GM23338 (cell line): ENCODE measurements at regions not wholly inside any gene's neighbourhood (a gene's known extent, or its start where the extent isn't known, plus 50 kb on each side); places are given as distances from the start of the nearest gene placed in this dataset.

Experiments used
- ATAC-seq: fragments of 200-7000 bp; cut with Tn5 transposase; 3 replicates; pipeline ENCODE4 v1.9.1; 2020
- DNase-seq: peaks from one replicate; pipeline ENCODE4 v3.0.0-alpha.2; 2015; ENCODE audit warnings: low spot score
- H2AFZ ChIP-seq: fragments of 200-600 bp; sonication (generic); 2 replicates; pipeline ENCODE4 v1.8.0; 2016; ENCODE audit warnings: antibody characterized with exemption, mild to moderate bottlenecking, moderate library complexity
- H3F3A ChIP-seq: fragments of 200-600 bp; sonication (generic); replicated peaks from 2 replicates; pipeline ENCODE4 v1.8.0; 2017; ENCODE audit warnings: antibody characterized with exemption, mixed run types, low read depth
- H3K27ac ChIP-seq: fragments of 200-600 bp; sonication (generic); 2 replicates; pipeline ENCODE4 v1.6.1; 2016; ENCODE audit warnings: low read depth
- H3K27me3 ChIP-seq: fragments of 200-600 bp; sonication (generic); 2 replicates; pipeline ENCODE4 v1.8.0; 2016; ENCODE audit warnings: mild to moderate bottlenecking, mixed run types, moderate library complexity; ENCODE audit not compliant: insufficient read depth
- H3K36me3 ChIP-seq: fragments of 200-600 bp; sonication (generic); 2 replicates; pipeline ENCODE4 v1.8.0; 2016; ENCODE audit warnings: mild to moderate bottlenecking; ENCODE audit not compliant: insufficient read depth
- H3K4me1 ChIP-seq: fragments of 200-600 bp; sonication (generic); 2 replicates; pipeline ENCODE4 v1.8.0; 2016; ENCODE audit warnings: mild to moderate bottlenecking, moderate library complexity; ENCODE audit not compliant: insufficient read depth
- H3K4me2 ChIP-seq: fragments of 200-600 bp; sonication (generic); 2 replicates; pipeline ENCODE4 v1.7.1; 2017; ENCODE audit warnings: mixed run types
- H3K4me3 ChIP-seq: fragments of 200-600 bp; sonication (generic); 2 replicates; pipeline ENCODE4 v1.6.1; 2016; ENCODE audit warnings: mixed run types
- H3K79me2 ChIP-seq: fragments of 200-600 bp; sonication (generic); replicated peaks from 2 replicates; pipeline ENCODE4 v1.8.0; 2017; ENCODE audit warnings: mild to moderate bottlenecking; ENCODE audit not compliant: insufficient read depth
- H3K9me2 ChIP-seq: fragments of 200-600 bp; sonication (generic); 2 replicates; pipeline ENCODE4 v1.8.0; 2017; ENCODE audit not compliant: insufficient read depth
- H4K20me1 ChIP-seq: fragments of 200-600 bp; sonication (generic); replicated peaks from 2 replicates; pipeline ENCODE4 v1.8.0; 2017; ENCODE audit warnings: mild to moderate bottlenecking; ENCODE audit not compliant: insufficient read depth
- H3K27ac Mint-ChIP-seq: 2 replicates; pipeline ENCODE4 v1.8.0; 2020; ENCODE audit warnings: inconsistent platforms, mild to moderate bottlenecking, moderate library complexity, mixed read lengths
- H3K27me3 Mint-ChIP-seq: 3 replicates; pipeline ENCODE4 v1.8.0; 2022; ENCODE audit warnings: low read depth, mild to moderate bottlenecking, moderate library complexity, mixed read lengths, inconsistent platforms; ENCODE audit not compliant: insufficient read depth, poor library complexity
- H3K36me3 Mint-ChIP-seq: 3 replicates; pipeline ENCODE4 v1.8.0; 2021; ENCODE audit warnings: low read depth, mild to moderate bottlenecking, inconsistent platforms, moderate library complexity, mixed read lengths
- H3K4me1 Mint-ChIP-seq: 3 replicates; pipeline ENCODE4 v1.8.0; 2020; ENCODE audit warnings: mild to moderate bottlenecking, inconsistent platforms, mixed read lengths
- H3K4me3 Mint-ChIP-seq: 3 replicates; pipeline ENCODE4 v1.8.0; 2021; ENCODE audit warnings: moderate library complexity, mild to moderate bottlenecking, inconsistent platforms, mixed read lengths
- H3K9me3 Mint-ChIP-seq: 3 replicates; pipeline ENCODE4 v1.8.0; 2020; ENCODE audit warnings: moderate library complexity, mild to moderate bottlenecking, inconsistent platforms, mixed read lengths
- CREB1 ChIP-seq: fragments of 250-450 bp; sonication (Bioruptor Pico); IDR thresholded peaks from 2 replicates; pipeline ENCODE4 v1.5.0; 2020; ENCODE audit warnings: low read depth, mild to moderate bottlenecking, moderate library complexity
- EZH2 ChIP-seq: fragments of 200-600 bp; sonication (generic); IDR thresholded peaks from one replicate; pipeline ENCODE4 v1.8.0; 2017; ENCODE audit warnings: antibody characterized with exemption, mild to moderate bottlenecking, low read depth; ENCODE audit not compliant: unreplicated experiment
- EZH2phosphoT487 ChIP-seq: fragments of 200-600 bp; sonication (generic); IDR thresholded peaks from one replicate; pipeline ENCODE4 v1.8.1; 2018; ENCODE audit warnings: antibody characterized with exemption; ENCODE audit not compliant: unreplicated experiment
- JUNB ChIP-seq: IDR thresholded peaks from one replicate; pipeline ENCODE4 v1.6.1; 2016; ENCODE audit warnings: antibody characterized with exemption; ENCODE audit not compliant: unreplicated experiment
- NANOG ChIP-seq: IDR thresholded peaks from 2 replicates; pipeline ENCODE4 v1.6.1; 2016; ENCODE audit warnings: antibody characterized with exemption, borderline replicate concordance
- POLR2AphosphoS5 ChIP-seq: IDR thresholded peaks from 2 replicates; pipeline ENCODE4 v1.6.1; 2016; ENCODE audit warnings: antibody characterized with exemption, low read depth
- STAT1 ChIP-seq: IDR thresholded peaks from one replicate; pipeline ENCODE4 v1.6.1; 2016; ENCODE audit warnings: antibody characterized with exemption; ENCODE audit not compliant: unreplicated experiment
- ZNF114 ChIP-seq: fragments of 250-450 bp; sonication (Bioruptor Pico); IDR thresholded peaks from 2 replicates; pipeline ENCODE4 v1.5.0; 2020; ENCODE audit warnings: mild to moderate bottlenecking, moderate library complexity
- ZNF331 ChIP-seq: fragments of 250-450 bp; sonication (Bioruptor Pico); IDR thresholded peaks from 2 replicates; pipeline ENCODE4 v1.5.0; 2020; ENCODE audit warnings: low read depth, mild to moderate bottlenecking, moderate library complexity
- TF ChIP-seq, protein P1 (sequence below), 2 experiments: fragments of 200-600 bp in 1 of 2; sonication (generic) in 1 of 2; conservative IDR thresholded peaks; 2 replicates each; pipeline versions ENCODE4 v1.5.1 to v1.6.1; 2016 to 2017; ENCODE audit warnings: antibody characterized with exemption in 2 of 2, low read depth in 2 of 2, mild to moderate bottlenecking in 2 of 2, moderate library complexity in 1 of 2
- TF ChIP-seq, protein P2 (sequence below): IDR thresholded peaks from 2 replicates; pipeline ENCODE4 v1.6.1; 2016; ENCODE audit warnings: antibody characterized with exemption
- TF ChIP-seq, protein P3 (sequence below): fragments of 250-450 bp; sonication (Bioruptor Pico); IDR thresholded peaks from 2 replicates; pipeline ENCODE4 v1.5.0; 2020; ENCODE audit warnings: mild to moderate bottlenecking, moderate library complexity

DNA sequence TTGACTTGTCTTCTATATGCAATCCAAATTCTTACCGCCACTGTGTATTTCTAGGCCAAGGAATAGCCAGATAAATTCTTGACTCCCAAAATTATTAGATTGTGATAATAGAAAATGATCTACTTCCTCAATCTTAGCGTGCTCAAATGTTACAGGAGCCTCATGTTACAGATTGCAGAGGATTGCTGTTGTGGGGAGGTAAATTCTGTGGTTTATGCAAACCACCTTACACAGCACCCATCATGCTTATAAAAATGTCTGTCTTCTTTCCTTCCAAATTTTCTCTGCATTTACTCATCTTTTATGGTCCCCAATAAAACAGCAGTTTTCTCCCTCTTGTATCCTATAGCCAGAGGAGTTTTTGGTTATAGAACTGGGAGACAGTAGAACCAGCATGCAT is 420.2 kb upstream of the ROBO1 start (continued):
- TF ChIP-seq EZH2phosphoT487, result no peak
- no peak for TF ChIP-seq JUNB
- no peak for TF ChIP-seq POLR2AphosphoS5
- no peak for TF ChIP-seq NANOG
- no peak for TF ChIP-seq STAT1
- TF ChIP-seq, protein P1, sequence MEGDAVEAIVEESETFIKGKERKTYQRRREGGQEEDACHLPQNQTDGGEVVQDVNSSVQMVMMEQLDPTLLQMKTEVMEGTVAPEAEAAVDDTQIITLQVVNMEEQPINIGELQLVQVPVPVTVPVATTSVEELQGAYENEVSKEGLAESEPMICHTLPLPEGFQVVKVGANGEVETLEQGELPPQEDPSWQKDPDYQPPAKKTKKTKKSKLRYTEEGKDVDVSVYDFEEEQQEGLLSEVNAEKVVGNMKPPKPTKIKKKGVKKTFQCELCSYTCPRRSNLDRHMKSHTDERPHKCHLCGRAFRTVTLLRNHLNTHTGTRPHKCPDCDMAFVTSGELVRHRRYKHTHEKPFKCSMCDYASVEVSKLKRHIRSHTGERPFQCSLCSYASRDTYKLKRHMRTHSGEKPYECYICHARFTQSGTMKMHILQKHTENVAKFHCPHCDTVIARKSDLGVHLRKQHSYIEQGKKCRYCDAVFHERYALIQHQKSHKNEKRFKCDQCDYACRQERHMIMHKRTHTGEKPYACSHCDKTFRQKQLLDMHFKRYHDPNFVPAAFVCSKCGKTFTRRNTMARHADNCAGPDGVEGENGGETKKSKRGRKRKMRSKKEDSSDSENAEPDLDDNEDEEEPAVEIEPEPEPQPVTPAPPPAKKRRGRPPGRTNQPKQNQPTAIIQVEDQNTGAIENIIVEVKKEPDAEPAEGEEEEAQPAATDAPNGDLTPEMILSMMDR (conservative IDR thresholded peaks at IDR 0.05; ENCODE audit: low read depth in 2 of 2), result no peak

DNA sequence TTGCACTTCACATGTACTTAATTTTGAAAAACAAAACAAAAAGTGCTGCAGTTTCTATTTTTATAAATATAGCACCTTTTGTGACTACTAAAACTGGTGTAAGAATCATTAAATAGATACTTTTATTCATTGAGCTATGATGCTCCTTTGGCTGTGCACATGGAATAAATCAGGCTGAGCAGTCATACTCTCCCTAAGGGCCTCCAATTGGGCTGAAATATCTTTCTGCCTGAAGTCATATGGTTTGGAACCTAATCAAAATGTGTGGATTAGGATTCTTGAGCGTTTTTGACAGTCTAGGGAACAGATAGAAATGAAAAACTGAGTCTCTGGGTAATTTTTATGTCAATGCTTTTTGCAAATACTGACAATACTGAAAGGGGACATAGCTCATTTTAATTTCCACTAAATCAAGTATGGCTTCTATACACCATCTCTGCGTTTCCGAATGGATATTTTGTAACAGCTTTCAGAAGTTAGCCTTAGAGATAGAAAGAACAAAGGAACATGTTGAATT is 392.2 kb upstream of the ROBO1 start:
- H4K20me1 ChIP-seq, result no peaks in the 10 kb centered on the region
- H3K36me3 Mint-ChIP-seq, result no peaks in the 10 kb centered on the region
- TF ChIP-seq, protein P1 (conservative IDR thresholded peaks at IDR 0.05; ENCODE audit: low read depth in 2 of 2), result no peak
- TF ChIP-seq, protein P2, sequence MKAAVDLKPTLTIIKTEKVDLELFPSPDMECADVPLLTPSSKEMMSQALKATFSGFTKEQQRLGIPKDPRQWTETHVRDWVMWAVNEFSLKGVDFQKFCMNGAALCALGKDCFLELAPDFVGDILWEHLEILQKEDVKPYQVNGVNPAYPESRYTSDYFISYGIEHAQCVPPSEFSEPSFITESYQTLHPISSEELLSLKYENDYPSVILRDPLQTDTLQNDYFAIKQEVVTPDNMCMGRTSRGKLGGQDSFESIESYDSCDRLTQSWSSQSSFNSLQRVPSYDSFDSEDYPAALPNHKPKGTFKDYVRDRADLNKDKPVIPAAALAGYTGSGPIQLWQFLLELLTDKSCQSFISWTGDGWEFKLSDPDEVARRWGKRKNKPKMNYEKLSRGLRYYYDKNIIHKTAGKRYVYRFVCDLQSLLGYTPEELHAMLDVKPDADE, result no peak
- TF ChIP-seq STAT1, result no peak
- no peak for TF ChIP-seq CREB1 (CRISPR knock-in tag)
- no peak for TF ChIP-seq POLR2AphosphoS5
- TF ChIP-seq EZH2, result no peak
- TF ChIP-seq ZNF114 (CRISPR knock-in tag), result no peak
- no peak for TF ChIP-seq NANOG
- TF ChIP-seq JUNB, result no peak
- TF ChIP-seq, protein P3, sequence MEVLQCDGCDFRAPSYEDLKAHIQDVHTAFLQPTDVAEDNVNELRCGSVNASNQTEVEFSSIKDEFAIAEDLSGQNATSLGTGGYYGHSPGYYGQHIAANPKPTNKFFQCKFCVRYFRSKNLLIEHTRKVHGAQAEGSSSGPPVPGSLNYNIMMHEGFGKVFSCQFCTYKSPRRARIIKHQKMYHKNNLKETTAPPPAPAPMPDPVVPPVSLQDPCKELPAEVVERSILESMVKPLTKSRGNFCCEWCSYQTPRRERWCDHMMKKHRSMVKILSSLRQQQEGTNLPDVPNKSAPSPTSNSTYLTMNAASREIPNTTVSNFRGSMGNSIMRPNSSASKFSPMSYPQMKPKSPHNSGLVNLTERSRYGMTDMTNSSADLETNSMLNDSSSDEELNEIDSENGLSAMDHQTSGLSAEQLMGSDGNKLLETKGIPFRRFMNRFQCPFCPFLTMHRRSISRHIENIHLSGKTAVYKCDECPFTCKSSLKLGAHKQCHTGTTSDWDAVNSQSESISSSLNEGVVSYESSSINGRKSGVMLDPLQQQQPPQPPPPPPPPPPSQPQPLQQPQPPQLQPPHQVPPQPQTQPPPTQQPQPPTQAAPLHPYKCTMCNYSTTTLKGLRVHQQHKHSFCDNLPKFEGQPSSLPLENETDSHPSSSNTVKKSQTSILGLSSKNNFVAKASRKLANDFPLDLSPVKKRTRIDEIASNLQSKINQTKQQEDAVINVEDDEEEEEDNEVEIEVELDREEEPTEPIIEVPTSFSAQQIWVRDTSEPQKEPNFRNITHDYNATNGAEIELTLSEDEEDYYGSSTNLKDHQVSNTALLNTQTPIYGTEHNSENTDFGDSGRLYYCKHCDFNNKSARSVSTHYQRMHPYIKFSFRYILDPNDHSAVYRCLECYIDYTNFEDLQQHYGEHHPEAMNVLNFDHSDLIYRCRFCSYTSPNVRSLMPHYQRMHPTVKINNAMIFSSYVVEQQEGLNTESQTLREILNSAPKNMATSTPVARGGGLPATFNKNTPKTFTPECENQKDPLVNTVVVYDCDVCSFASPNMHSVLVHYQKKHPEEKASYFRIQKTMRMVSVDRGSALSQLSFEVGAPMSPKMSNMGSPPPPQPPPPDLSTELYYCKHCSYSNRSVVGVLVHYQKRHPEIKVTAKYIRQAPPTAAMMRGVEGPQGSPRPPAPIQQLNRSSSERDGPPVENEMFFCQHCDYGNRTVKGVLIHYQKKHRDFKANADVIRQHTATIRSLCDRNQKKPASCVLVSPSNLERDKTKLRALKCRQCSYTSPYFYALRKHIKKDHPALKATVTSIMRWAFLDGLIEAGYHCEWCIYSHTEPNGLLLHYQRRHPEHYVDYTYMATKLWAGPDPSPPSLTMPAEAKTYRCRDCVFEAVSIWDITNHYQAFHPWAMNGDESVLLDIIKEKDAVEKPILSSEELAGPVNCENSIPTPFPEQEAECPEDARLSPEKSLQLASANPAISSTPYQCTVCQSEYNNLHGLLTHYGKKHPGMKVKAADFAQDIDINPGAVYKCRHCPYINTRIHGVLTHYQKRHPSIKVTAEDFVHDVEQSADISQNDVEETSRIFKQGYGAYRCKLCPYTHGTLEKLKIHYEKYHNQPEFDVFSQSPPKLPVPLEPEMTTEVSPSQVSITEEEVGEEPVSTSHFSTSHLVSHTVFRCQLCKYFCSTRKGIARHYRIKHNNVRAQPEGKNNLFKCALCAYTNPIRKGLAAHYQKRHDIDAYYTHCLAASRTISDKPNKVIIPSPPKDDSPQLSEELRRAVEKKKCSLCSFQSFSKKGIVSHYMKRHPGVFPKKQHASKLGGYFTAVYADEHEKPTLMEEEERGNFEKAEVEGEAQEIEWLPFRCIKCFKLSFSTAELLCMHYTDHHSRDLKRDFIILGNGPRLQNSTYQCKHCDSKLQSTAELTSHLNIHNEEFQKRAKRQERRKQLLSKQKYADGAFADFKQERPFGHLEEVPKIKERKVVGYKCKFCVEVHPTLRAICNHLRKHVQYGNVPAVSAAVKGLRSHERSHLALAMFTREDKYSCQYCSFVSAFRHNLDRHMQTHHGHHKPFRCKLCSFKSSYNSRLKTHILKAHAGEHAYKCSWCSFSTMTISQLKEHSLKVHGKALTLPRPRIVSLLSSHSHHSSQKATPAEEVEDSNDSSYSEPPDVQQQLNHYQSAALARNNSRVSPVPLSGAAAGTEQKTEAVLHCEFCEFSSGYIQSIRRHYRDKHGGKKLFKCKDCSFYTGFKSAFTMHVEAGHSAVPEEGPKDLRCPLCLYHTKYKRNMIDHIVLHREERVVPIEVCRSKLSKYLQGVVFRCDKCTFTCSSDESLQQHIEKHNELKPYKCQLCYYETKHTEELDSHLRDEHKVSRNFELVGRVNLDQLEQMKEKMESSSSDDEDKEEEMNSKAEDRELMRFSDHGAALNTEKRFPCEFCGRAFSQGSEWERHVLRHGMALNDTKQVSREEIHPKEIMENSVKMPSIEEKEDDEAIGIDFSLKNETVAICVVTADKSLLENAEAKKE (CRISPR knock-in tag), result no peak
- no peak for TF ChIP-seq EZH2phosphoT487
- no peak for TF ChIP-seq ZNF331

More for the DNA sequence above, 392.2 kb upstream of the ROBO1 start:
- no peaks in the 10 kb centered on the region for H3K4me1 Mint-ChIP-seq
- no peaks in the 10 kb centered on the region for H3K9me3 Mint-ChIP-seq
- Histone ChIP-seq H3K27me3 (no peaks in the 10 kb centered on the region), H3K4me3 (no peak overlapping the region), H3K4me1 (no peaks in the 10 kb centered on the region), H3K9me2 (no peaks in the 10 kb centered on the region), H2AFZ (no peak overlapping the region), H3K4me2 (no peak overlapping the region), H3K27ac (no peak overlapping the region), H3K36me3 (no peaks in the 10 kb centered on the region), H3K79me2 (no peaks in the 10 kb centered on the region), H3F3A (no peaks in the 10 kb centered on the region)
- ATAC-seq (no peak), DNase-seq (no peak)
- H3K4me3 Mint-ChIP-seq, result no peak overlapping the region
- H3K27me3 Mint-ChIP-seq, result no peaks in the 10 kb centered on the region
- H3K27ac Mint-ChIP-seq, result no peak overlapping the region
